ENCODE measurements at regions not wholly inside any gene's neighbourhood (a gene's known extent, or its start where the extent isn't known, plus 50 kb on each side); places are given as distances from the start of the nearest gene placed in this dataset.
"Not testable (repeated sequence)": the region's sequence is repeated elsewhere in the genome, so short reads cannot be mapped to it uniquely, and the experiment has no call there.

DNA sequence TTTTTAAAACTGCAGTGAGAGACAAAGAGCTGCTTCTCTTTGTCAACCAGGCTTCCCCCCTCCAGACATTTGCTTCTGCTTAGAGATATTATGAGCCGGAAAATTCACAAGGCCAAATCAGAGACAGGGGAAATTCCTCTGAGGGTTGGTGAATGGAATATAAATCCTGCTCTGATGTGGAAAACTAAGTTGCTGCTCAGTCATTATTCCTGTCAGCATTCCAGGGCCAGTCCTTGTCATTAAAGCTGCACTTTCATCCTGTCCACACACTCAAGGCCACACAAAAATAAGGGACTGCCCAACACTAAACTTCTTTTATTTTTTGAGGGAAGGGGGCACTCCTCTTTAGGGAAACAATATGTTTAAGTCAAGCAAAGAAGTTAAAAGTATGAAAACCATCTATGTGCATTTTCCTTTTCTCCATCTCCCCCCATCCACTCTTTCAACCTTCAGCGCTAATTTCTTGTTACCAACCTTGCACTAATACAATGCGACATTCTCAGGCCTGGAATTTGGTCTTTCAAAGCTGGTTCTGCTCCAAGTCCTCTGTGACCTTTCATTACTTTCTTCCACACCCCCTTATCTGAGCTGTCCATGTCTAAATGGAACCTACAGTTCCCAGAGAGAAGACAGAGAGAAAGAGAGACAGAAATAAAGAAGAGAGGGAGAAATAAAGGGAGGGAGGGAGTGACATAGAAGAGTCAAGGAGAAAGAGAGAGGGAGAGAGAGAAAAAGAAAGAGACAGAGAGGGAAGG lies 118.9 kb upstream of the S1PR3 start:
- no peak overlapping the region for H3K27ac ChIP-seq
- no peak overlapping the region for H3K4me3 ChIP-seq (ENCODE audit: low read depth, low read length)
- in situ Hi-C loops (cut with HindIII; ENCODE audit: low pct_ligation_motif_present, low sequenced_read_pairs), result no loop called here
- no peaks in the 10 kb centered on the region for H3K36me3 ChIP-seq (replicated peaks)
- TF ChIP-seq, protein P1, sequence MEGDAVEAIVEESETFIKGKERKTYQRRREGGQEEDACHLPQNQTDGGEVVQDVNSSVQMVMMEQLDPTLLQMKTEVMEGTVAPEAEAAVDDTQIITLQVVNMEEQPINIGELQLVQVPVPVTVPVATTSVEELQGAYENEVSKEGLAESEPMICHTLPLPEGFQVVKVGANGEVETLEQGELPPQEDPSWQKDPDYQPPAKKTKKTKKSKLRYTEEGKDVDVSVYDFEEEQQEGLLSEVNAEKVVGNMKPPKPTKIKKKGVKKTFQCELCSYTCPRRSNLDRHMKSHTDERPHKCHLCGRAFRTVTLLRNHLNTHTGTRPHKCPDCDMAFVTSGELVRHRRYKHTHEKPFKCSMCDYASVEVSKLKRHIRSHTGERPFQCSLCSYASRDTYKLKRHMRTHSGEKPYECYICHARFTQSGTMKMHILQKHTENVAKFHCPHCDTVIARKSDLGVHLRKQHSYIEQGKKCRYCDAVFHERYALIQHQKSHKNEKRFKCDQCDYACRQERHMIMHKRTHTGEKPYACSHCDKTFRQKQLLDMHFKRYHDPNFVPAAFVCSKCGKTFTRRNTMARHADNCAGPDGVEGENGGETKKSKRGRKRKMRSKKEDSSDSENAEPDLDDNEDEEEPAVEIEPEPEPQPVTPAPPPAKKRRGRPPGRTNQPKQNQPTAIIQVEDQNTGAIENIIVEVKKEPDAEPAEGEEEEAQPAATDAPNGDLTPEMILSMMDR (IDR thresholded peaks at IDR 0.05; ENCODE audit: low read depth, low read length, missing control alignments), result no peak
- no peaks in the 10 kb centered on the region for H3K27me3 ChIP-seq (replicated peaks)
- no peak for DNase-seq

DNA sequence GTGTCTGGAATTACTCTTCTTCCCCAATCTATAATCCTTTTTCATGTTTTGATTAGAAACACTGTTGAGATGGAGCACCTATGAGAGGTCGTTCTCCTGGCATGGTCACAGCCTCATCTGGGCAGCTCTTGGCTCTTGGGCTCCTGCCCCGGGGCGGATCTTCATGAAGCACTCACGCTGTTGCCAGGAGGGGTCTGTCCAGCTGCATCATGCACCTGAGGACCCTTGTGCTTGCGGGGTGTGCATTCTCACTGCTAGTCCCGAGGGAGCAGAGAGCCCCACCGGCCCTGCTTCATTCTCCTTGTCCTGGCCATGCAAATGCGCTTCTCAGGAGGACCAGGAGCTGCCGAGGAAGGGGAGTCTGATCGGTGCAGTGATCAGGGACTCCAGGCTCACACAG lies 117.6 kb upstream of the S1PR3 start:
- Histone ChIP-seq H3K4me3 (ENCODE audit: low read depth, low read length) (no peak overlapping the region), H3K27me3 (replicated peaks) (no peaks in the 10 kb centered on the region), H3K27ac (no peak overlapping the region), H3K36me3 (replicated peaks) (no peaks in the 10 kb centered on the region)
- TF ChIP-seq, protein P1 (IDR thresholded peaks at IDR 0.05; ENCODE audit: low read depth, low read length, missing control alignments), result no peak
- in situ Hi-C loops (cut with HindIII; ENCODE audit: low pct_ligation_motif_present, low sequenced_read_pairs), result no loop called here
- DNase-seq, result no peak

DNA sequence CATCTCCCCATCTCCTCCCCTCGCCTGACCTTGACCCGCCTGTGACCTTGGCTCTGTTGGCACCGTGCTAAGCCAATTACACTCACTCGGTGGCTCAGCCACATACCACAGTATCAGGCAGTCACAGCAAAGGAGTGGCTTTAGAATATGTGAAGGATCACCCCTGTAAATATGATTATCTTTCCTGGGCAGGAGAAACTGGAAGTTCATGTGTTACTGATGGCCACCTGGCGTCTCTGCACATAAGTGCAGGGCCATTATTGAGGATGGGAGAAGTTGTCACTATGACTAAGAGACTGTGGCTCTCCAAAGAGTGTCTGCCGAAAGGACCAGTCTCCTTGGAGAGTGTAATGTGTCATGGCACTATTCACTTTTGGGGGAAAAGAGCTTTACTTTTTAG lies 116.9 kb upstream of the S1PR3 start:
- Histone ChIP-seq H3K27ac (no peak overlapping the region), H3K36me3 (replicated peaks) (no peaks in the 10 kb centered on the region), H3K4me3 (ENCODE audit: low read depth, low read length) (no peak overlapping the region), H3K27me3 (replicated peaks) (no peaks in the 10 kb centered on the region)
- in situ Hi-C loops (cut with HindIII; ENCODE audit: low pct_ligation_motif_present, low sequenced_read_pairs), result no loop called here
- TF ChIP-seq, protein P1 (IDR thresholded peaks at IDR 0.05; ENCODE audit: low read depth, low read length, missing control alignments), result peak; percentile 49
- DNase-seq, result no peak

DNA sequence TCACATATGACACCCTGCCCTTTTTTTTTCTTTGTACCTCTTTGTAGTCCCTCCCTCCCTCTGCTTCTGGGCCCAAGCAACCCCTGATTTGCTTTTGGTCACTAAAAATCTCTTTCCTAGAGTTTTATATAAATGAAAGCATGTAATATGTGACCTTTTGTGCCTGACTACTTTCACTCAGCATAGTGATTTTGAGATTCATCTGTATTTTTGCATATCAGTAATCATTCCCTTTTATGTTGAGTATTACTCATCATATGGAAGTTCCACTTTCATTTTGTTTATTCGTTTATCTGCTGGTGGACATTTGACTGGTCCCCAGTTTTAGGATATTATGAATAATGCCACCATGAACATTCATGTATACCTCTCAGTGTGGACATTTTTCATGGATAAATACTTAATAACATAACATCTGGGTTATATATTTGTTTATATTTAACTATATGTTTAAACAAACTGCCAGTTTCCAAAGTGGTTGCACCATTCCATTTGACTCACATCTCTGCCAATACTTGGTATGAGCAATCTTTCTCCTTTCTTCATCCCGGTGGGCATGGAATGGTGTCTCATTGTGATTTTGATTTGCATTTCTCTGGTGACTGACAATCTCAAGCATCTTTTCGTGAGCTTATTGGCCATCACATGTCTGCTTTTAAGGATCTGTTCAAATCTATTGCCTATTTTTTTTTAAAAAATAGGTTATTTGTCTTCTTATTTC lies 115.7 kb upstream of the S1PR3 start:
- no peaks in the 10 kb centered on the region for H3K27me3 ChIP-seq (replicated peaks)
- H3K27ac ChIP-seq, result no peak overlapping the region
- H3K36me3 ChIP-seq (replicated peaks), result no peaks in the 10 kb centered on the region
- in situ Hi-C loops (cut with HindIII; ENCODE audit: low pct_ligation_motif_present, low sequenced_read_pairs), result no loop called here
- TF ChIP-seq, protein P1 (IDR thresholded peaks at IDR 0.05; ENCODE audit: low read depth, low read length, missing control alignments), result no peak
- H3K4me3 ChIP-seq (ENCODE audit: low read depth, low read length), result no peak overlapping the region
- DNase-seq, result no peak

DNA sequence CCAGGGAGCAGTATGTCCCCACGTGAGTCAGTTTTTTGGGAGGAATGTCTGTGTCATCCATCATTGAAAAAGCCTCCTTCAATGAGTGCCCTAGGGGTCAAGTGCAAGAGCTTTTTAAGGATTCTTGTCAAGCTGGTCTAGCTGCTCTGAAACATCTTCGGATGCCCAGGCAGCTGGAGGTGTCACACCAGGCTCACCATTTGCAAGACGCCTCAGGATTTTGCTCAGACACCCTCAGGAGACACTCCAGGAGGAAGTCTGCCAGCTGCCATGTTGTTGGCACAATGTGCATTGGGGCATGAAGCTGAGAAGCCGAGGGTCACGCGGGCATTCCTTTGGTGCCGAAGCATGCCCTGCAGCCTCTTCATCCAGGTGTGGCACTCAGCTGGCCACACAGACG lies 111.1 kb upstream of the S1PR3 start:
- DNase-seq, result no peak
- TF ChIP-seq, protein P1 (IDR thresholded peaks at IDR 0.05; ENCODE audit: low read depth, low read length, missing control alignments), result no peak

DNA sequence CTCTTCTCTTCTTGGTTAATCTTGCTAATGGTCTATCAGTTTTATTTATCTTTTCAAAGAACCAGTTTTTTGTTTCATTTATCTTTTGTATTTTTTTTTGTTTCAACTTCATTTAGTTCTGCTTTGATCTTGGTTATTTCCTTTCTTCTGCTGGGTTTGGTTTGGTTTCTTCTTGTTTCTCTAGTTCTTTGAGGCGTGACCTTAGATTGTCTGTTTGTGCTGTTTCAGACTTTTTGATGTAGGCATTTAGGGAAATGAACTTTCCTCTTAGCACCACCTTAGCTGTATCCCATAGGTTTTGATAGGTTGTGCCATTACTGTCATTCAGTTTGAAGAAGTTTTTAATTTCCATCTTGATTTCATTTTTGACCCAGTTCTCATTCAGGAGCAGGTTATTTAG lies 107.0 kb upstream of the S1PR3 start:
- DNase-seq; H3K4me3 ChIP-seq (ENCODE audit: low read depth, low read length); H3K36me3 ChIP-seq (replicated peaks); in situ Hi-C loops (cut with HindIII; ENCODE audit: low pct_ligation_motif_present, low sequenced_read_pairs); H3K27ac ChIP-seq; H3K27me3 ChIP-seq (replicated peaks): not testable (repeated sequence)

More for the DNA sequence above, 111.1 kb upstream of the S1PR3 start:
- H3K36me3 ChIP-seq (replicated peaks), result no peaks in the 10 kb centered on the region
- no peak overlapping the region for H3K27ac ChIP-seq
- H3K27me3 ChIP-seq (replicated peaks), result no peaks in the 10 kb centered on the region
- in situ Hi-C loops (cut with HindIII; ENCODE audit: low pct_ligation_motif_present, low sequenced_read_pairs), result no loop called here
- H3K4me3 ChIP-seq (ENCODE audit: low read depth, low read length), result no peak overlapping the region

DNA sequence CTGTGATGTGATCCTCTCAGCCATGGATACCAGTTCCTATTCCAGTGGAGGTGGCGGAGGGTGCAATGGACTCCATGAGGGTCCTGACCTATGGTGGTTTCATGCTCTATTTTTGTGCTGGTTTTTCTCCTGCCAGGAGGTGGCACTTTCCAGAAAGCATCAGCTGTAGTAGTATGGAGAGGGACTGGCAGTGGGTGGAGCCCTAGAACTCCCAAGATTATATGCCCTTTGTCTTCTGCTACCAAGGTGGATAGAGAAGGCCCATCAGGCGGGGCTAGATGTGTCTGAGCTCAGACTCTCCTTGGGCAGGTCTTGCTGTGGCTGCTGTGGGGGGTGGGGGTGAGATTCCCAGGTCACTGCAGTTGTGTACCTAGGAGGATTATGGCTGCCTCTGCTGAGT lies 104.5 kb upstream of the S1PR3 start:
- H3K27ac ChIP-seq; in situ Hi-C loops (cut with HindIII; ENCODE audit: low pct_ligation_motif_present, low sequenced_read_pairs); H3K36me3 ChIP-seq (replicated peaks); H3K27me3 ChIP-seq (replicated peaks); DNase-seq; H3K4me3 ChIP-seq (ENCODE audit: low read depth, low read length): not testable (repeated sequence)

All from brain microvascular endothelial cell (primary cell).